IMR-90 (cell line): ENCODE measurements at regions not wholly inside any gene's neighbourhood (a gene's known extent, or its start where the extent isn't known, plus 50 kb on each side); places are given as distances from the start of the nearest gene placed in this dataset.

Source experiments
- ATAC-seq: fragments of 200-7000 bp; cut with Tn5 transposase; 2 replicates; pipeline ENCODE4 v1.9.1; 2020; ENCODE audit warnings: low read depth, mild to moderate bottlenecking, moderate library complexity
- BruUV-seq: library from RNA; stranded (reverse); fragments of 400-500 nt; replicated peaks from 2 replicates; lab custom pipeline; 2021; lab: Mats Ljungman, UMichigan
- CTCF ChIA-PET: fragments of 300-600 bp; formaldehyde crosslinking; extraction: SDS; loops from one replicate; lab custom pipeline; 2021; ENCODE audit warnings: antibody characterized with exemption; lab: Yijun Ruan, JAX
- POLR2A ChIA-PET: fragments of 300-600 bp; sonication (Branson Sonifier 250); formaldehyde crosslinking; loops from one replicate; lab custom pipeline; 2022; ENCODE audit warnings: antibody characterized with exemption; ENCODE audit not compliant: unreplicated experiment; lab: Charles Lee
- DNase-seq: peaks from one replicate; pipeline ENCODE4 v3.0.0; 2013
- H2AFZ ChIP-seq: replicated peaks from 2 replicates; pipeline ENCODE3; 2013; ENCODE audit warnings: low read length, mild to moderate bottlenecking; ENCODE audit not compliant: poor library complexity
- H2AK5ac ChIP-seq: 2 replicates; pipeline ENCODE4 v1.6.1; 2013; ENCODE audit warnings: low read depth, low read length, inconsistent platforms
- H2AK9ac ChIP-seq: replicated peaks from 2 replicates; pipeline ENCODE3; 2013; ENCODE audit warnings: mild to moderate bottlenecking, low read depth, low read length, moderate library complexity; ENCODE audit not compliant: poor library complexity
- H2BK120ac ChIP-seq: 2 replicates; pipeline ENCODE4 v1.6.1; 2013; ENCODE audit warnings: low read depth, low read length, inconsistent platforms
- H2BK15ac ChIP-seq: 3 replicates; pipeline ENCODE4 v1.6.1; 2013; ENCODE audit warnings: low read depth, low read length, inconsistent platforms
- H2BK20ac ChIP-seq: 2 replicates; pipeline ENCODE4 v1.6.1; 2013; ENCODE audit warnings: low read depth, mild to moderate bottlenecking, inconsistent platforms, low read length, moderate library complexity
- H2BK5ac ChIP-seq: 2 replicates; pipeline ENCODE4 v1.6.1; 2013; ENCODE audit warnings: mild to moderate bottlenecking, low read depth, low read length, inconsistent platforms; ENCODE audit not compliant: poor library complexity, severe bottlenecking
- H3K14ac ChIP-seq: replicated peaks from 2 replicates; pipeline ENCODE4 v1.6.1; 2013; ENCODE audit warnings: low read depth, low read length, inconsistent platforms
- H3K18ac ChIP-seq: 2 replicates; pipeline ENCODE4 v1.6.1; 2013; ENCODE audit warnings: low read depth, low read length, control low read depth
- H3K23ac ChIP-seq: 2 replicates; pipeline ENCODE4 v1.6.1; 2013; ENCODE audit warnings: low read depth, low read length, inconsistent platforms
- H3K27ac ChIP-seq: 2 replicates; pipeline ENCODE4 v1.5.1; 2013; ENCODE audit warnings: mild to moderate bottlenecking, control low read depth, low read length; ENCODE audit not compliant: insufficient read depth
- H3K27me3 ChIP-seq: 2 replicates; pipeline ENCODE4 v1.6.1; 2013; ENCODE audit warnings: low read length; ENCODE audit not compliant: control insufficient read depth, insufficient read depth
- H3K36me3 ChIP-seq: 2 replicates; pipeline ENCODE4 v1.6.1; 2013; ENCODE audit warnings: low read length, mixed read lengths; ENCODE audit not compliant: control insufficient read depth, insufficient read depth
- H3K4ac ChIP-seq: 2 replicates; pipeline ENCODE4 v1.6.1; 2013; ENCODE audit warnings: low read depth, low read length, inconsistent platforms
- H3K4me1 ChIP-seq: 2 replicates; pipeline ENCODE4 v1.6.1; 2013; ENCODE audit warnings: low read length, mixed read lengths; ENCODE audit not compliant: control insufficient read depth, insufficient read depth
- H3K4me2 ChIP-seq: 2 replicates; pipeline ENCODE4 v1.6.1; 2013; ENCODE audit warnings: low read depth, mild to moderate bottlenecking, control low read depth, low read length, moderate library complexity
- H3K4me3 ChIP-seq: 2 replicates; pipeline ENCODE4 v1.5.1; 2013; ENCODE audit warnings: low read depth, mild to moderate bottlenecking, control low read depth, low read length, moderate library complexity; ENCODE audit not compliant: insufficient read depth
- H3K56ac ChIP-seq: 2 replicates; pipeline ENCODE4 v1.6.1; 2013; ENCODE audit warnings: low read length, inconsistent platforms; ENCODE audit not compliant: insufficient read depth; ENCODE audit errors: extremely low read depth
- H3K79me1 ChIP-seq, 2 experiments: 2 replicates each; pipeline ENCODE4 v1.6.1; 2013; ENCODE audit warnings: low read length in 2 of 2, inconsistent platforms in 1 of 2, low read depth in 1 of 2
- H3K9ac ChIP-seq: 2 replicates; pipeline ENCODE4 v1.6.1; 2013; ENCODE audit warnings: low read depth, low read length, control low read depth
- H3K9me1 ChIP-seq: 2 replicates; pipeline ENCODE4 v1.6.1; 2013; ENCODE audit warnings: low read length, inconsistent platforms; ENCODE audit not compliant: insufficient read depth
- H3K9me3 ChIP-seq: 2 replicates; pipeline ENCODE4 v1.6.1; 2013; ENCODE audit warnings: low read length; ENCODE audit not compliant: control insufficient read depth, insufficient read depth
- H4K20me1 ChIP-seq: 2 replicates; pipeline ENCODE4 v1.6.1; 2013; ENCODE audit warnings: low read length, inconsistent platforms; ENCODE audit not compliant: insufficient read depth
- H4K5ac ChIP-seq: 2 replicates; pipeline ENCODE4 v1.6.1; 2013; ENCODE audit warnings: mild to moderate bottlenecking, low read depth, low read length, control low read depth
- H4K8ac ChIP-seq, 2 experiments: 2 replicates each; pipeline ENCODE4 v1.6.1; 2013; ENCODE audit warnings: low read depth in 2 of 2, low read length in 2 of 2, control low read depth in 1 of 2, inconsistent platforms in 1 of 2
- H4K91ac ChIP-seq: 2 replicates; pipeline ENCODE4 v1.6.1; 2013; ENCODE audit warnings: low read depth, low read length, inconsistent platforms; ENCODE audit not compliant: insufficient read depth
- BHLHE40 ChIP-seq: fragments of 150-350 bp; IDR thresholded peaks from 2 replicates; pipeline ENCODE4 v1.6.1; 2016; ENCODE audit warnings: mild to moderate bottlenecking, low read depth, low read length
- CEBPB ChIP-seq: IDR thresholded peaks from 2 replicates; pipeline ENCODE4 v1.6.1; 2012; ENCODE audit warnings: low read depth, low read length, improper control_type of control experiment
- CTCF ChIP-seq: conservative IDR thresholded peaks from 2 replicates; pipeline ENCODE4 v1.5.1; 2012; ENCODE audit warnings: mild to moderate bottlenecking, low read depth, low read length, improper control_type of control experiment
- ELK1 ChIP-seq: fragments of 150-350 bp; IDR thresholded peaks from 2 replicates; pipeline ENCODE4 v1.6.1; 2016; ENCODE audit warnings: low read depth, mild to moderate bottlenecking, low read length, moderate library complexity, borderline replicate concordance
- MAFK ChIP-seq: IDR thresholded peaks from 2 replicates; pipeline ENCODE4 v1.6.1; 2012; ENCODE audit warnings: low read depth, low read length, improper control_type of control experiment
- MXI1 ChIP-seq: IDR thresholded peaks from 2 replicates; pipeline ENCODE4 v1.6.1; 2012; ENCODE audit warnings: low read depth, mild to moderate bottlenecking, low read length, moderate library complexity, borderline replicate concordance
- NFE2L2 ChIP-seq: fragments of 150-350 bp; IDR thresholded peaks from 2 replicates; pipeline ENCODE4 v1.6.1; 2016; ENCODE audit warnings: low read depth, mild to moderate bottlenecking, low read length
- RAD21 ChIP-seq: IDR thresholded peaks from 2 replicates; pipeline ENCODE4 v1.6.1; 2012; ENCODE audit warnings: low read length, improper control_type of control experiment
- RFX5 ChIP-seq: IDR thresholded peaks from 2 replicates; pipeline ENCODE4 v1.8.0; 2012; ENCODE audit warnings: low read depth, mild to moderate bottlenecking, low read length, moderate library complexity
- SMC3 ChIP-seq: fragments of 150-350 bp; IDR thresholded peaks from 2 replicates; pipeline ENCODE4 v1.6.1; 2016; ENCODE audit warnings: low read depth, mild to moderate bottlenecking, antibody characterized with exemption, low read length, moderate library complexity
- WGBS, 2 experiments: methylation state at CpG; one replicate each; pipeline versions ENCODE4 v1.1.5 to v1.1.7; 2013; ENCODE audit warnings: missing lambda C conversion rate in 2 of 2; ENCODE audit not compliant: insufficient read length in 1 of 2; ENCODE audit errors: extremely low coverage in 2 of 2; 5-methylcytosine and 5-hydroxymethylcytosine counted together
- dilution Hi-C: fragments of 300-500 bp; cut with HindIII; formaldehyde crosslinking; loops from one replicate; pipeline ENCODE4 v1.14.3; 2018; ENCODE audit warnings: low sequenced_read_pairs; ENCODE audit not compliant: unreplicated experiment
- in situ Hi-C: fragments of 300-500 bp; cut with MboI; formaldehyde crosslinking; loops from 3 replicates; pipeline ENCODE4 v1.14.3; 2019; ENCODE audit warnings: low sequenced_read_pairs, inconsistent platforms, mixed read lengths
- intact Hi-C: fragments of 100-400 bp; cut with micrococcal nuclease; formaldehyde crosslinking; loops from 2 replicates; pipeline ENCODE4 v1.10.0; 2022

DNA sequence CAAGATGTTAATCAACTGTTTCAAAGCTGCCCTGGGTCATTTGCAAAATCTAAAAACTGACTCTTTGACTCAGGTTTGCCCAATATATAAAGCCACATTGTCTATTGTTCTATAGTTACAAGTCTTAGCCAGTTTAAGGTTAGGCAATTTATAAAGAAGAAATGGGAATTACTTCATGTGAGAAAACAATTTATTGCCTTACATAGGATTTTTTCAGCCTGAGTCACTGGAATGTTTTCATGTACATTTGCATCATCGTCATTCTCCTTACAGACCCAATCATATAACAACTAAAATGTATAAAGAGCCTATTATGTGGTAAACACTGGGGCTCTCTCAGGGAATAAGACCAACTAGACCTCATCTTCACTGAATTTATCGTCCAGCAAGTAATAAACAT, 100.3 kb upstream of the PLEKHG7 start:
- Histone ChIP-seq H2BK15ac (peak overlapping the region; percentile 80; the same call in 1 of the 3 replicates), H2BK120ac (peak overlapping the region; percentile 67), H2BK20ac (peak overlapping the region; percentile 52), H4K91ac (peak overlapping the region; percentile 69), H3K4me2 (peak overlapping the region; percentile 16; the same call in 1 of the 2 replicates), H3K9ac (no peak overlapping the region), H3K4ac (peak overlapping the region; percentile 39), H4K8ac (peak overlapping the region; percentile 0 to 78; a peak in 2 of 4 replicates), H3K79me1 (no peaks in the 10 kb centered on the region), H4K20me1 (no peaks in the 10 kb centered on the region), H3K9me3 (peaks cover 5% of the 10 kb centered on the region), H3K4me1 (peaks cover 7% of the 10 kb centered on the region; the same call in 1 of the 2 replicates), H2AFZ (no peak overlapping the region), H3K4me3 (no peak overlapping the region), H3K18ac (peak overlapping the region; percentile 94), H3K27me3 (no peaks in the 10 kb centered on the region), H2AK9ac (no peak overlapping the region), H3K9me1 (peaks cover 2% of the 10 kb centered on the region; the same call in 1 of the 2 replicates), H3K27ac (peak overlapping the region; percentile 41; the same call in 1 of the 2 replicates), H2BK5ac (peak overlapping the region; percentile 97), H2AK5ac (peak overlapping the region; percentile 59; the same call in 1 of the 2 replicates), H3K23ac (peak overlapping the region; percentile 0; the same call in 1 of the 2 replicates), H3K36me3 (no peaks in the 10 kb centered on the region), H4K5ac (peak overlapping the region; percentile 86), H3K14ac (peak overlapping the region; percentile 5; the same call in 1 of the 2 replicates), H3K56ac (no peak overlapping the region)
- intact Hi-C loops (no loop called here), dilution Hi-C loops (no loop called here), in situ Hi-C loops (no loop called here)
- TF ChIP-seq CEBPB: peak; percentile 91
- TF ChIP-seq MAFK: 0 out of 2 replicates have a peak, but pooled peaks have one; percentile 14
- TF ChIP-seq RFX5: no peak
- TF ChIP-seq RAD21: no peak
- TF ChIP-seq NFE2L2: no peak
- TF ChIP-seq MXI1: no peak
- no peak for TF ChIP-seq ELK1
- no peak for TF ChIP-seq BHLHE40
- TF ChIP-seq CTCF: no peak
- TF ChIP-seq SMC3: no peak
- DNase-seq: peak; percentile 96
- ATAC-seq: peak; percentile 68
- CTCF ChIA-PET: no interaction called here
- BruUV-seq: no TSS peak
- no CpG with 5 or more reads among the region's 2 CpGs for WGBS, 2 experiments
- POLR2A ChIA-PET: no interaction called here
